ENCODE measurements at regions not wholly inside any gene's neighbourhood (a gene's known extent, or its start where the extent isn't known, plus 50 kb on each side); places are given as distances from the start of the nearest gene placed in this dataset.
"Not testable (repeated sequence)": the region's sequence is repeated elsewhere in the genome, so short reads cannot be mapped to it uniquely, and the experiment has no call there.

- no peak for DNase-seq
- in situ Hi-C loops (cut with MboI; ENCODE audit: low pct_unique_long_range_greater_than_20kb, low sequenced_read_pairs) = no loop called here
These were observed 319.4 kb downstream of the NEK10 start for GRCh38 chr3:27049792-27050191.

GRCh38 chr3:27051527-27051926 is 317.7 kb downstream of the NEK10 start:
- DNase-seq; in situ Hi-C loops (cut with MboI; ENCODE audit: low pct_unique_long_range_greater_than_20kb, low sequenced_read_pairs): not testable (repeated sequence)

DNA sequence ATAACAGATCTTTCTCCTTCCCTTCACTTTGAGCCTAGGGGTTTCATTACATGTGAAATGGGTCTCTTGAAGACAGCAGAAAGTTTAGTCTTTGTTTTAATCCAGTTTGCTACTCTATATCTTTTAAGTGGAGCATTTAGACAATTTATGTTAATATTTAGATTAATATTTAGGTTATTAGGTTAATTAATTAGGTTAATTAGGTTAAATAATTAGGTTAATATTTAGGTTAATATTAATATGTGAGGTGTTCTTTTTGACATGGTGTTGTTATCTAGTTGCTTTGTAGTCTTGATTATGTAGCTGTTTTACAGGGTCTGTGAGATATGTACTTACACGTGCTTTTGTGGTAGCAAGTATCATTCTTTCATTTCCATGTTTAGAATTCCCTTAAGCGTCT is 312.9 kb downstream of the NEK10 start:
- in situ Hi-C loops (cut with MboI; ENCODE audit: low pct_unique_long_range_greater_than_20kb, low sequenced_read_pairs) = no loop called here
- no peak for DNase-seq

DNA sequence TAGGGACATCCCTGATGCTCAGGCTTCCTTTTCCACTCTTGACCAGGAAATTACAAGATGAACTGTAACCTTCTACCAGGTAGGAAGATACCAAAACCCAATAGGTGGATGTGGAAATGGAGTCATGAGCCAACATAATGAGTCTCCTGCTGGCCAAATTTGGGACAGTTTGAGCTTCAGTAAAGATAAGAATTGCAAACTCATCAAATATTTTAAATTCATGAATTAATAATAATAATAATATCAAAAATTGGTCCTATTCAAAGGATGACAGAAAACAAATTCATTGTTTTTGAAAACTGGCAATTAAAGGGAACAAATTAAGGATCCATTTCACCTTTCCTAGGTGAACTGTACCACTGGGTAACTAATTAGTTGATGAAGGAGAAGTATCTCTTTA is 309.7 kb downstream of the NEK10 start:
- in situ Hi-C loops (cut with MboI; ENCODE audit: low pct_unique_long_range_greater_than_20kb, low sequenced_read_pairs) = no loop called here
- DNase-seq = no peak

Data from KBM-7 (cell line).